Pancreas (tissue), 10 donors: ENCODE measurements at regions not wholly inside any gene's neighbourhood (a gene's known extent, or its start where the extent isn't known, plus 50 kb on each side); places are given as distances from the start of the nearest gene placed in this dataset.

Experiments used
- ATAC-seq, 4 donors: fragments of 200-7000 bp; cut with Tn5 transposase; one replicate each; pipeline versions ENCODE4 v1.8.0 to v1.9.1; 2020; ENCODE audit warnings: mild to moderate bottlenecking in 4 of 4, moderate library complexity in 4 of 4
- DNase-seq, 6 donors: peaks; one replicate each; pipeline ENCODE4 v3.0.0-alpha.2; 2020
- FAIRE-seq: peaks from 2 replicates; lab custom pipeline; 2012; peaks lifted over from hg19 to GRCh38; lab: Jason Lieb, UNC
- H3K27ac ChIP-seq, 4 donors: fragments of 200-600 bp; sonication (generic); 1 replicate in 3 of 4; 2 replicates in 1 of 4; pipeline versions ENCODE4 v1.5.0 to v1.8.0; 2020
- H3K27me3 ChIP-seq, 4 donors: fragments of 200-600 bp; one replicate each; pipeline ENCODE4 v1.8.0; 2021
- H3K36me3 ChIP-seq, 3 donors: fragments of 200-600 bp; sonication (generic) in 1 of 3; one replicate each; pipeline versions ENCODE4 v1.5.0 to v1.8.0; 2020 to 2021
- H3K4me1 ChIP-seq, 3 donors: fragments of 200-600 bp; one replicate each; pipeline ENCODE4 v1.8.0; 2021
- H3K4me3 ChIP-seq, 4 donors: fragments of 200-600 bp; sonication (generic) in 2 of 4; one replicate each; pipeline versions ENCODE4 v1.5.0 to v1.8.0; 2020 to 2021
- H3K9me3 ChIP-seq, 4 donors: fragments of 200-600 bp; one replicate each; pipeline ENCODE4 v1.8.0; 2021
- CTCF ChIP-seq, 4 donors: fragments of 200-600 bp; sonication (generic) in 3 of 4; IDR thresholded peaks; one replicate each; pipeline versions ENCODE4 v1.5.0 to v1.8.0; 2021; ENCODE audit warnings: antibody characterized with exemption in 4 of 4
- WGBS, 2 donors: extraction: QIAGEN DNeasy Blood & Tissue Kit; methylation state at CpG; one replicate each; pipeline ENCODE4 v1.1.7; 2013; 5-methylcytosine and 5-hydroxymethylcytosine counted together
- intact Hi-C, 3 donors: fragments of 100-400 bp; cut with DNase I; formaldehyde crosslinking; loops; one replicate each; pipeline versions ENCODE4 v1.11.1 to v1.14.2; 2022
- donor health status: healthy with polysubstance abuse.
- donor health status: DM: no; HTN: no; CAD: no; lungs with moderate emphysema.
- donor health status: DM: no; HTN: no; CAD: no.
- donor health status: control.
- donor health status: control.
- donor health status: Bipolar disorder and iron deficiency.
- donor health status: DM: yes; HTN: yes; CAD: no.
- donor health status: DM: no; HTN: no; CAD: no.
- donor health status: DM: no; HTN: no; CAD: no.
- donor health status: DM: yes; HTN: yes; CAD: no.

- Histone ChIP-seq H3K4me3 (no peak overlapping the region), H3K36me3 (no peaks in the 10 kb centered on the region)
These were observed 342.6 kb upstream of the NAV3 start for GRCh38 chr12:77488041-77488620.

DNA sequence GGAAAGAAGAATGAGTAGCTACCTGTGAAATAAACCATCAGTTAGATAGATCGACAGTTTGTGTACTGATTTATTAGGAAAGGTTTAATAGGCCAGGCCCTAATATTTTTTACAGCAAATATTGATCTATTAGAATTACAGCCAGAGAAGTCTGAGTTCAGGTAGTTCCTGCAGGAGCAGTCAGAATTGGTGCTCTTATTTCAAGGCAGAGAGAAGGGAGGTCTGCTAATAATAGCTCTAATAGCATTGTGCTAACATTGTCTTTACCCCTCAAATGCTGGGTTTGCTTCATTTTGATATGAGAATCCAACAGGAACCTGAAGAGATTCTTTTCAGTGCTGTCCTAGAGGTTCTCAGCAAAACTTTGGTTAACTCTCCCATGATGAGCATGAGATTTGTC is 343.8 kb upstream of the NAV3 start:
- FAIRE-seq: no peak
- Histone ChIP-seq H3K36me3 (no peaks in the 10 kb centered on the region), H3K9me3 (no peaks in the 10 kb centered on the region), H3K4me1 (no peaks in the 10 kb centered on the region), H3K27ac (no peak overlapping the region), H3K4me3 (no peak overlapping the region), H3K27me3 (no peaks in the 10 kb centered on the region)
- no peak for ATAC-seq
- WGBS, 2 donors: 17 to 22% methylated on average over 1 of the region's 1 CpG
- intact Hi-C loops: no loop called here
- DNase-seq: no peak
- TF ChIP-seq CTCF (IDR thresholded peaks at IDR 0.05): no peak

More at GRCh38 chr12:77488041-77488620, 342.6 kb upstream of the NAV3 start:
- DNase-seq (no peak), ATAC-seq (no peak), FAIRE-seq (no peak)
- Histone ChIP-seq H3K4me1 (no peaks in the 10 kb centered on the region), H3K27me3 (no peaks in the 10 kb centered on the region), H3K9me3 (no peaks in the 10 kb centered on the region), H3K27ac (no peak overlapping the region)
- intact Hi-C loops: no loop called here
- WGBS, 2 donors: 57 to 63% methylated on average over 2 of the region's 2 CpGs
- TF ChIP-seq CTCF (IDR thresholded peaks at IDR 0.05): no peak

DNA sequence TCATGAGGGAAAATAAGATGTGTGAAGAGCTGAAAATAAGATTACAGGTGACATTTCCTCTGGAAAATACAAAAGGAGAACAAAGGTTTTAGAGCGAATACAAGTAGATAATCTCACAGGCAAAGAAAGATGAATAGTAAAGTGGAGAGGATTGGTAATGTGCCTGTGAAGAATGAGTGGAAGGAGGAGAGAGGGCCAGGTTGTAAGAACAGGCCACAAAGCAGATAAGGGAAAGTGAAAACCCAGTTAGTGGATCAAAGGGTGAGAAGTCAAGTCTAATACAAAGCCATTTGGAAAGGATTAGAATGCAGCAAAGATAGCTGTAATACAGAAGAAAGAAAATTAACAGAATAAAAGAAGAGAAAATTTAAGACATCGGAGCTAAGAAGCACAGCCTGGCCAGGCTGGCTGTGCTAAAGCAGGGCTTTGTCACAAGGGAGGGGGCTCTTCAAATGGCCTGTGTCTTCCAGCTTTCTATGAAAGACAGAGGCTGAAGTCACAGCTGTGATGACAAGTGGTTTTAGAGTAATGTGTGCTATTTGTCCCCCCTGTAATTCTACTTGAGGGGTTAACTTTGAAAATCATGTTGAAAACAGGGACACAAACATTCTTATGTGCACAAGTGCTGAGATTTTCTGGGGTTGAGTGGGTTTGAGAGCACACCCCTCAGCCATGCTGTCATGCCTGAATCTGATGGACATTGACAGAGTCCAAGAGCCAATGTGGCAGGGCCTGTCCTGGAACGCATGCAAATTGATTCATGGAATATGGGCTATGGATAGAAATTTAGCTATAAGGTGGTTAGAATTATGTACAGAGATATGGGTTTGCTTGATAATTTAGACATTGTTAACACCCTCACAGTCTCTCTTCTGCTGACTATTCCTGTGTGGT is 344.5 kb upstream of the NAV3 start:
- DNase-seq: no peak
- Histone ChIP-seq H3K27me3 (no peaks in the 10 kb centered on the region), H3K9me3 (no peaks in the 10 kb centered on the region), H3K4me3 (no peak overlapping the region), H3K27ac (no peak overlapping the region), H3K4me1 (no peaks in the 10 kb centered on the region), H3K36me3 (no peaks in the 10 kb centered on the region)
- ATAC-seq: no peak
- WGBS, 2 donors: 76 to 93% methylated on average over 3 of the region's 3 CpGs
- no peak for FAIRE-seq
- intact Hi-C loops: no loop called here
- TF ChIP-seq CTCF (IDR thresholded peaks at IDR 0.05): no peak

GRCh38 chr12:77481687-77482086 is 349.0 kb upstream of the NAV3 start:
- 51 to 73% methylated on average over 1 of the region's 1 CpG for WGBS, 2 donors
- FAIRE-seq: no peak

More at GRCh38 chr12:77481687-77482086, 349.0 kb upstream of the NAV3 start:
- H3K9me3 ChIP-seq: no peaks in the 10 kb centered on the region
- no peaks in the 10 kb centered on the region for H3K4me1 ChIP-seq
- ATAC-seq (no peak), DNase-seq (no peak)
- H3K36me3 ChIP-seq: no peaks in the 10 kb centered on the region
- H3K27ac ChIP-seq: no peak overlapping the region
- no peaks in the 10 kb centered on the region for H3K27me3 ChIP-seq
- no peak for TF ChIP-seq CTCF (IDR thresholded peaks at IDR 0.05)
- intact Hi-C loops: no loop called here
- no peak overlapping the region for H3K4me3 ChIP-seq
